ENCODE measurements at regions not wholly inside any gene's neighbourhood (a gene's known extent, or its start where the extent isn't known, plus 50 kb on each side); places are given as distances from the start of the nearest gene placed in this dataset.

DNA sequence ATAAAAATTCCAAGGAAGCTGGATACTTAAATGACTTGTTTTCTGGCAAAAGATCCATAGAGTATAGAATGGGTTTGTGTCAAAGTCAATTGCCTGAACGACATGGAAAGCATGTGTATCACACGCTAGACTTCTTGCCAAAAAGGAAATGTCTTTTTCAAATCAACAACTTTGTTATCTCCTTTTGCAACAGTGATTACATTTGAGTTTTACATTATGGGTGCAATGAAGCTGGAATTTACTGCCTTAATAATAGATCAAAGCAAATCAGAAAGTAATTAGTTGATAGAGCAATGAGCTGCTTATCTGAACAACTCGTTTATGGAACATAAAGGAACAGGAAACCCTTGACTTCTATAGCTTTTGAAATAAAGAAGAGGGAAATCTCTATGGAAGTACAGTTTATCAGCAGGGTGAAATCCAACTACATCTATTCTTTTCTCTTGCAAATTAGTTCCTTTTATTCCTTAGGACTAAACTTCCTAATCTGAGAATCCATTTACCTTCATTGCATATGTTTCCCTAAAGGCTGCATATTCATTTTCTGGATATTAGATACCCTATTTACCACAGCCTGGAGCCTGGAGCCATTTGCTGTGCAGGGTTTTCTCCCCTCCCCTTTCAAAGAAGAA is 415.1 kb upstream of the NECTIN3 start (continued):
- no peak for TF ChIP-seq AFF4 (CRISPR knock-in tag; IDR thresholded peaks at IDR 0.05; ENCODE audit: borderline replicate concordance)
- TF ChIP-seq SMAD3 (CRISPR knock-in tag; IDR thresholded peaks at IDR 0.05; ENCODE audit: borderline replicate concordance), result no peak
- no peak for TF ChIP-seq MYBL2 (CRISPR knock-in tag; IDR thresholded peaks at IDR 0.05)
- TF ChIP-seq ZNF532 (CRISPR knock-in tag; IDR thresholded peaks at IDR 0.05; ENCODE audit: borderline replicate concordance), result no peak
- TF ChIP-seq NFATC4 (CRISPR knock-in tag; IDR thresholded peaks at IDR 0.05), result no peak
- no peak for TF ChIP-seq NR1H2 (CRISPR knock-in tag; IDR thresholded peaks at IDR 0.05)
- TF ChIP-seq, protein P1, sequence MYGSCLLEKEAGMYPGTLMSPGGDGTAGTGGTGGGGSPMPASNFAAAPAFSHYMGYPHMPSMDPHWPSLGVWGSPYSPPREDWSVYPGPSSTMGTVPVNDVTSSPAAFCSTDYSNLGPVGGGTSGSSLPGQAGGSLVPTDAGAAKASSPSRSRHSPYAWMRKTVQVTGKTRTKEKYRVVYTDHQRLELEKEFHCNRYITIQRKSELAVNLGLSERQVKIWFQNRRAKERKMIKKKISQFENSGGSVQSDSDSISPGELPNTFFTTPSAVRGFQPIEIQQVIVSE (CRISPR knock-in tag; IDR thresholded peaks at IDR 0.05; ENCODE audit: borderline replicate concordance), result no peak
- TF ChIP-seq ETV6 (CRISPR knock-in tag; IDR thresholded peaks at IDR 0.05), result no peak
- no peak for TF ChIP-seq ZNF121 (CRISPR knock-in tag; IDR thresholded peaks at IDR 0.05)
- TF ChIP-seq USF2 (CRISPR knock-in tag; IDR thresholded peaks at IDR 0.05), result no peak
- no peak for TF ChIP-seq MXD4 (CRISPR knock-in tag; IDR thresholded peaks at IDR 0.05; ENCODE audit: borderline replicate concordance)
- TF ChIP-seq, protein P2, sequence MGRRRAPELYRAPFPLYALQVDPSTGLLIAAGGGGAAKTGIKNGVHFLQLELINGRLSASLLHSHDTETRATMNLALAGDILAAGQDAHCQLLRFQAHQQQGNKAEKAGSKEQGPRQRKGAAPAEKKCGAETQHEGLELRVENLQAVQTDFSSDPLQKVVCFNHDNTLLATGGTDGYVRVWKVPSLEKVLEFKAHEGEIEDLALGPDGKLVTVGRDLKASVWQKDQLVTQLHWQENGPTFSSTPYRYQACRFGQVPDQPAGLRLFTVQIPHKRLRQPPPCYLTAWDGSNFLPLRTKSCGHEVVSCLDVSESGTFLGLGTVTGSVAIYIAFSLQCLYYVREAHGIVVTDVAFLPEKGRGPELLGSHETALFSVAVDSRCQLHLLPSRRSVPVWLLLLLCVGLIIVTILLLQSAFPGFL (CRISPR knock-in tag; IDR thresholded peaks at IDR 0.05; ENCODE audit: borderline replicate concordance), result no peak
- no peak for TF ChIP-seq HMGXB4 (CRISPR knock-in tag; IDR thresholded peaks at IDR 0.05)
- no peak for TF ChIP-seq OVOL2 (CRISPR knock-in tag; IDR thresholded peaks at IDR 0.05; ENCODE audit: borderline replicate concordance)
- TF ChIP-seq TCF7 (CRISPR knock-in tag; IDR thresholded peaks at IDR 0.05; ENCODE audit: low read depth), result no peak

Measured in WTC11 (cell line).